Esophagus muscularis mucosa (tissue), 4 donors: ENCODE measurements at regions not wholly inside any gene's neighbourhood (a gene's known extent, or its start where the extent isn't known, plus 50 kb on each side); places are given as distances from the start of the nearest gene placed in this dataset.

Experiments
- DNase-seq: peaks from one replicate; pipeline ENCODE4 v3.0.0-alpha.2; 2017; ENCODE audit errors: extremely low spot score
- H3K27ac ChIP-seq, 4 donors: fragments of 200-600 bp; sonication (generic); replicated peaks in 1 of 4; 1 replicate in 3 of 4; 2 replicates in 1 of 4; pipeline ENCODE4 v1.5.1; 2016 to 2019; ENCODE audit warnings: mild to moderate bottlenecking in 1 of 4
- H3K27me3 ChIP-seq, 4 donors: fragments of 200-600 bp; sonication (generic); one replicate each; pipeline versions ENCODE4 v1.5.1 to v1.6.0; 2016 to 2019
- H3K36me3 ChIP-seq, 4 donors: fragments of 200-600 bp; sonication (generic); one replicate each; pipeline ENCODE4 v1.5.1; 2016 to 2019
- H3K4me1 ChIP-seq, 4 donors: fragments of 200-600 bp; sonication (generic); one replicate each; pipeline ENCODE4 v1.5.1; 2016 to 2019
- H3K4me3 ChIP-seq, 4 donors: fragments of 200-600 bp; sonication (generic); 1 replicate in 2 of 4; 2 replicates in 2 of 4; pipeline ENCODE4 v1.5.1; 2016 to 2019; ENCODE audit warnings: mild to moderate bottlenecking in 4 of 4, moderate library complexity in 1 of 4
- H3K9me3 ChIP-seq, 4 donors: fragments of 200-600 bp; sonication (generic); 1 replicate in 3 of 4; 2 replicates in 1 of 4; pipeline ENCODE4 v1.5.1; 2016 to 2019
- CTCF ChIP-seq, 3 experiments: fragments of 200-600 bp in 2 of 3; fragments of 450-650 bp in 1 of 3; sonication (generic) in 2 of 3; IDR thresholded peaks; one replicate each; pipeline ENCODE4 v1.5.1; 2017 to 2019; ENCODE audit warnings: antibody characterized with exemption in 3 of 3, mild to moderate bottlenecking in 2 of 3, moderate library complexity in 1 of 3
- EP300 ChIP-seq: sonication (generic); formaldehyde crosslinking; IDR thresholded peaks from one replicate; pipeline ENCODE4 v1.6.1; 2017; ENCODE audit warnings: antibody characterized with exemption
- POLR2A ChIP-seq: fragments of 450-650 bp; IDR thresholded peaks from one replicate; pipeline ENCODE4 v1.6.1; 2017; ENCODE audit warnings: antibody characterized with exemption, moderate library complexity, mild to moderate bottlenecking, low read depth
- POLR2AphosphoS5 ChIP-seq, 2 donors: sonication (generic); formaldehyde crosslinking; IDR thresholded peaks; one replicate each; pipeline ENCODE4 v1.6.1; 2017; ENCODE audit warnings: antibody characterized with exemption in 2 of 2
- WGBS: methylation state at CpG from one replicate; pipeline ENCODE4 v1.1.5; 2018; 5-methylcytosine and 5-hydroxymethylcytosine counted together
- intact Hi-C: fragments of 100-400 bp; cut with DNase I; formaldehyde crosslinking; loops from one replicate; pipeline ENCODE4 v1.15.1; 2023

DNA sequence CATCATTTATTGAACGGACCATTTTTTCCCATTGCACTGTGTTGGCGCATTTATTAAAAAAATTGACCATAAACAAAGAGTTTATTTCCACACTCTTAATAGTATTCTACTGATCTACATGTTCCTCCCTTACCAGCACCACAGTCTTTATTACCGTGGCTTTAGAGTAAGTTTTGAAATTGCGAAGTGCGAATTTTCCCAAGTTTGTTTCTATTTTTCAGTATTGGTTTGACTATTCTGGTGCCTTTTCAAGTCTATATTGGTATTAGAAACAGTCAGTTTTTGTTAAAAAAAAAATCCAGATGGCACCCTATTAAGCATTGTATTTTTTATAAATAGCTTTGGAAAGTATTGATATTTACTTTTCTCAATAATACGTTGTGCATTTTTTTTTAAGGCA, 795.1 kb upstream of the HS6ST1 start:
- no peaks in the 10 kb centered on the region for H3K27me3 ChIP-seq
- no peak overlapping the region for H3K27ac ChIP-seq
- no peak for DNase-seq
- TF ChIP-seq CTCF (IDR thresholded peaks at IDR 0.05) (no peak), POLR2A (no peak), EP300 (no peak), POLR2AphosphoS5 (IDR thresholded peaks at IDR 0.05) (no peak)
- 91% methylated on average over 6 of the region's 6 CpGs for WGBS
- H3K4me1 ChIP-seq = no peaks in the 10 kb centered on the region
- H3K36me3 ChIP-seq = no peaks in the 10 kb centered on the region
- H3K9me3 ChIP-seq = no peaks in the 10 kb centered on the region
- intact Hi-C loops = no loop called here
- no peak overlapping the region for H3K4me3 ChIP-seq

DNA sequence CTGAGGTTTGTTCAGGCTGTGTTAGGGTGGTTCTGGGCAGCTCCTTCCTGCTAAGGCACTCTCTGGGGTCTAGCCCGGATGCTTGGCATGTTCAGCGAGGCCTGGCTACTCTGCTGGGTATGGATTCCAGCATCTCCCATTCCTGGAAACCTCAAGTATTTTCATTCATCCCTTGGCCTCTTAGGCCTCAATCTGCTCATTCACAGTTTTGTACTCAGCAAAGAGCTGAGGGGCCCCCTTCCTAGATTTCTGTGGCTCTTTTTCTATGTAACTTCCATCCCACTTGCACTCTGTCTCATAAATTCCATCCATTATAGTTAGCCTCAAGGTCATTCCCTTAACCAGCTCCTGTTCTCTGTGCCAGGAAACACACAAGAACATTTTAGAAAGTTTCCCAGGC, 798.8 kb upstream of the HS6ST1 start:
- Histone ChIP-seq H3K4me3 (no peak overlapping the region), H3K36me3 (no peaks in the 10 kb centered on the region), H3K9me3 (no peaks in the 10 kb centered on the region), H3K27ac (no peak overlapping the region), H3K27me3 (no peaks in the 10 kb centered on the region), H3K4me1 (no peaks in the 10 kb centered on the region)
- intact Hi-C loops = no loop called here
- WGBS = 59% methylated on average over 2 of the region's 2 CpGs
- no peak for DNase-seq
- no peak for TF ChIP-seq POLR2AphosphoS5 (IDR thresholded peaks at IDR 0.05)
- TF ChIP-seq EP300 = no peak
- TF ChIP-seq POLR2A = no peak
- TF ChIP-seq CTCF (IDR thresholded peaks at IDR 0.05) = no peak

DNA sequence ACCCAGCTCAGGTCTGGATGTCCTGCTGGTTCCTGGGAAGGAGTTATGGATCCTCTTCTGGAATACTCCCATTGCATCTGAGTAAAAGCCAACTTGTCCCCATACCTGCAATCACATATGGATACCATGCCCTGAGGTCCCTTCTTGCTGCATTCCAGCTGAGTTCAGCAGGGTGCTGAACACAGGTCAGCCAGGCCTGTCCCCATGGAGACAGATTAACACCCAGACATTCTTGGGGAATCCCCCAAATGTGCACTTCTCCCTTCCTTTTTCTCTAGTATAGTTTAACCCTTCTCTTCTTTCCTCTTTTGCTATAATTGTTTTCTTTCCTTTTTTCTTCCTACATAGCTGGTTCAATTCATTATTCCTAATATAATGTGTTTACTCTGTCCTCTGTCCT, 799.6 kb upstream of the HS6ST1 start:
- Histone ChIP-seq H3K36me3 (no peaks in the 10 kb centered on the region), H3K4me1 (no peaks in the 10 kb centered on the region), H3K27ac (no peak overlapping the region), H3K4me3 (no peak overlapping the region), H3K27me3 (no peaks in the 10 kb centered on the region), H3K9me3 (no peaks in the 10 kb centered on the region)
- TF ChIP-seq POLR2AphosphoS5 (IDR thresholded peaks at IDR 0.05) (no peak), POLR2A (no peak), EP300 (no peak), CTCF (IDR thresholded peaks at IDR 0.05) (no peak)
- DNase-seq = no peak
- intact Hi-C loops = no loop called here

GRCh38 chr2:129129087-129129486, 810.4 kb upstream of the HS6ST1 start:
- no peak overlapping the region for H3K27ac ChIP-seq
- DNase-seq = no peak

More at GRCh38 chr2:129129087-129129486, 810.4 kb upstream of the HS6ST1 start:
- 81% methylated on average over 4 of the region's 4 CpGs for WGBS
- H3K36me3 ChIP-seq = no peaks in the 10 kb centered on the region
- intact Hi-C loops = no loop called here
- H3K9me3 ChIP-seq = no peaks in the 10 kb centered on the region
- TF ChIP-seq EP300 (no peak), CTCF (IDR thresholded peaks at IDR 0.05) (no peak), POLR2A (no peak), POLR2AphosphoS5 (IDR thresholded peaks at IDR 0.05) (no peak)
- no peak overlapping the region for H3K4me3 ChIP-seq
- peaks cover 0 to 3% (median 0%) of the 10 kb centered on the region in 4 donors for H3K4me1 ChIP-seq
- no peaks in the 10 kb centered on the region for H3K27me3 ChIP-seq
